ENCODE measurements at regions not wholly inside any gene's neighbourhood (a gene's known extent, or its start where the extent isn't known, plus 50 kb on each side); places are given as distances from the start of the nearest gene placed in this dataset.

GRCh38 chr13:31882794-31883193, 143.5 kb downstream of the RXFP2 start:
- H3K4me1 ChIP-seq (replicated peaks in 1 of 2) = peaks cover 0 to 10% of the 10 kb centered on the region in 2 donors
- no peaks in the 10 kb centered on the region for H3K36me3 ChIP-seq (replicated peaks in 1 of 2)
- WGBS, 4 donors = 80 to 83% (median 81%) methylated on average over 10 of the region's 10 CpGs
- H3K27me3 ChIP-seq = no peaks in the 10 kb centered on the region
- no peak for DNase-seq
- intact Hi-C loops (cut with DNase I) = no loop called here
- H3K4me3 ChIP-seq = no peak overlapping the region
- no peaks in the 10 kb centered on the region for H3K9me3 ChIP-seq (replicated peaks in 1 of 3)
- TF ChIP-seq CTCF (IDR thresholded peaks at IDR 0.05) (no peak), POLR2A (IDR thresholded peaks at IDR 0.05) (no peak)
- no peak overlapping the region for H3K27ac ChIP-seq

- WGBS, 4 donors = 30 to 94% (median 69%) methylated on average over 1 of the region's 1 CpG
- intact Hi-C loops (cut with DNase I) = no loop called here
- Histone ChIP-seq H3K27me3 (no peaks in the 10 kb centered on the region), H3K4me3 (no peak overlapping the region), H3K9me3 (replicated peaks in 1 of 3) (no peaks in the 10 kb centered on the region), H3K27ac (no peak overlapping the region), H3K4me1 (replicated peaks in 1 of 2) (peaks cover 0 to 10% of the 10 kb centered on the region in 2 donors), H3K36me3 (replicated peaks in 1 of 2) (no peaks in the 10 kb centered on the region)
- TF ChIP-seq CTCF (IDR thresholded peaks at IDR 0.05) (no peak), POLR2A (IDR thresholded peaks at IDR 0.05) (no peak)
- DNase-seq = no peak
Measured at GRCh38 chr13:31884556-31884955, 145.2 kb downstream of the RXFP2 start.

GRCh38 chr13:31885994-31886393, 145.6 kb upstream of the FRY start:
- TF ChIP-seq POLR2A (IDR thresholded peaks at IDR 0.05) = no peak
- TF ChIP-seq CTCF (IDR thresholded peaks at IDR 0.05) = no peak
- WGBS, 4 donors = 65 to 70% (median 69%) methylated on average over 6 of the region's 6 CpGs

GRCh38 chr13:31887286-31887685, 144.3 kb upstream of the FRY start:
- Histone ChIP-seq H3K27ac (no peak overlapping the region), H3K4me3 (no peak overlapping the region), H3K36me3 (replicated peaks in 1 of 2) (no peaks in the 10 kb centered on the region), H3K4me1 (replicated peaks in 1 of 2) (peaks cover 0 to 10% of the 10 kb centered on the region in 2 donors), H3K9me3 (replicated peaks in 1 of 3) (no peaks in the 10 kb centered on the region), H3K27me3 (no peaks in the 10 kb centered on the region)
- no peak for TF ChIP-seq POLR2A (IDR thresholded peaks at IDR 0.05)
- no peak for TF ChIP-seq CTCF (IDR thresholded peaks at IDR 0.05)
- no peak for DNase-seq
- intact Hi-C loops (cut with DNase I) = no loop called here
- 37 to 62% (median 49%) methylated on average over 2 of the region's 2 CpGs for WGBS, 4 donors

More at GRCh38 chr13:31885994-31886393, 145.6 kb upstream of the FRY start:
- Histone ChIP-seq H3K9me3 (replicated peaks in 1 of 3) (no peaks in the 10 kb centered on the region), H3K4me1 (replicated peaks in 1 of 2) (peaks cover 0 to 10% of the 10 kb centered on the region in 2 donors), H3K27ac (no peak overlapping the region), H3K4me3 (no peak overlapping the region), H3K27me3 (no peaks in the 10 kb centered on the region), H3K36me3 (replicated peaks in 1 of 2) (no peaks in the 10 kb centered on the region)
- no peak for DNase-seq
- intact Hi-C loops (cut with DNase I) = no loop called here
